ENCODE measurements at regions not wholly inside any gene's neighbourhood (a gene's known extent, or its start where the extent isn't known, plus 50 kb on each side); places are given as distances from the start of the nearest gene placed in this dataset.

- no peak for DNase-seq
These were observed 285.7 kb downstream of the ZEB1 start for GRCh38 chr10:31604646-31605170.

- no peak for DNase-seq
These were observed 285.1 kb downstream of the ZEB1 start for GRCh38 chr10:31604096-31604495.

- peak; percentile 30 to 40 for DNase-seq
These were observed 284.4 kb downstream of the ZEB1 start for GRCh38 chr10:31603235-31604087.

- DNase-seq = no peak
These were observed 283.7 kb downstream of the ZEB1 start for GRCh38 chr10:31602541-31603234.

- no peak for DNase-seq
These were observed 282.1 kb downstream of the ZEB1 start for GRCh38 chr10:31601136-31601535.

GRCh38 chr10:31599626-31600504 is 280.8 kb downstream of the ZEB1 start:
- DNase-seq = no peak

- DNase-seq = no peak
These were observed 277.7 kb downstream of the ZEB1 start for GRCh38 chr10:31596765-31597164.

GRCh38 chr10:31595992-31596391 is 277.0 kb downstream of the ZEB1 start:
- no peak for DNase-seq

- no peak for DNase-seq
These were observed 275.4 kb downstream of the ZEB1 start for GRCh38 chr10:31594347-31594873.

- no peak for DNase-seq
These were observed 274.1 kb downstream of the ZEB1 start for GRCh38 chr10:31593124-31593523.

GRCh38 chr10:31591569-31591968 is 272.6 kb downstream of the ZEB1 start:
- DNase-seq = no peak

GRCh38 chr10:31590023-31590800 is 271.2 kb downstream of the ZEB1 start:
- DNase-seq = no peak

- DNase-seq = no peak
These were observed 268.7 kb downstream of the ZEB1 start for GRCh38 chr10:31587691-31588090.

- DNase-seq = no peak
These were observed 268.0 kb downstream of the ZEB1 start for GRCh38 chr10:31586723-31587638.

GRCh38 chr10:31584876-31585275 is 265.9 kb downstream of the ZEB1 start:
- DNase-seq = no peak

- no peak for DNase-seq
These were observed 265.1 kb downstream of the ZEB1 start for GRCh38 chr10:31584098-31584631.

- DNase-seq = no peak
These were observed 264.3 kb downstream of the ZEB1 start for GRCh38 chr10:31583293-31583692.

- DNase-seq = no peak
These were observed 263.5 kb downstream of the ZEB1 start for GRCh38 chr10:31582365-31583052.

GRCh38 chr10:31581741-31582323 is 262.8 kb downstream of the ZEB1 start:
- DNase-seq = no peak

All from activated CD4-positive, alpha-beta T cell treated with anti-CD3 and anti-CD28 coated beads, Interleukin-2, amount 50 U/mL, for 4 hours (primary cell).